A673 (cell line): ENCODE measurements at regions not wholly inside any gene's neighbourhood (a gene's known extent, or its start where the extent isn't known, plus 50 kb on each side); places are given as distances from the start of the nearest gene placed in this dataset.

Source experiments
- BruUV-seq: library from RNA; stranded (reverse); fragments of 400-500 nt; replicated peaks from 2 replicates; lab custom pipeline; 2021; lab: Mats Ljungman, UMichigan
- CTCF ChIA-PET: fragments of 300-600 bp; sonication (Branson Sonifier 250); formaldehyde crosslinking; loops from one replicate; lab custom pipeline; 2022; ENCODE audit warnings: antibody characterized with exemption; lab: Charles Lee
- POLR2A ChIA-PET: fragments of 300-600 bp; sonication (Branson Sonifier 250); formaldehyde crosslinking; loops from one replicate; lab custom pipeline; 2022; ENCODE audit warnings: antibody characterized with exemption; ENCODE audit not compliant: low non-redundant PET; lab: Charles Lee
- DNase-seq: peaks from one replicate; pipeline ENCODE4 v3.0.0-alpha.2; 2015; ENCODE audit warnings: low spot score
- H3K27ac ChIP-seq: fragments of 200-600 bp; sonication (generic); 2 replicates; pipeline ENCODE4 v1.5.1; 2016; ENCODE audit warnings: mixed run types, low read depth, mild to moderate bottlenecking, mixed read lengths, antibody characterized with exemption, low read length; ENCODE audit not compliant: poor library complexity, severe bottlenecking
- H3K27me3 ChIP-seq: fragments of 200-600 bp; sonication (generic); replicated peaks from 2 replicates; pipeline ENCODE4 v1.6.1; 2017; ENCODE audit warnings: mixed run types, low read depth, mild to moderate bottlenecking, mixed read lengths, antibody characterized with exemption, low read length; ENCODE audit not compliant: insufficient read depth, poor library complexity
- H3K36me3 ChIP-seq: fragments of 200-600 bp; sonication (generic); 2 replicates; pipeline ENCODE4 v1.6.1; 2016; ENCODE audit warnings: mixed run types, mild to moderate bottlenecking, mixed read lengths, antibody characterized with exemption, low read length; ENCODE audit not compliant: insufficient read depth, poor library complexity, severe bottlenecking
- H3K4me1 ChIP-seq: fragments of 200-600 bp; sonication (generic); 2 replicates; pipeline ENCODE4 v1.6.1; 2017; ENCODE audit warnings: mixed run types, mild to moderate bottlenecking, mixed read lengths, antibody characterized with exemption, low read length; ENCODE audit not compliant: insufficient read depth, poor library complexity, severe bottlenecking
- H3K4me3 ChIP-seq: fragments of 200-600 bp; sonication (generic); 2 replicates; pipeline ENCODE4 v1.5.1; 2016; ENCODE audit warnings: low read depth, mixed run types, mild to moderate bottlenecking, mixed read lengths, low read length; ENCODE audit not compliant: poor library complexity, severe bottlenecking
- H3K9me3 ChIP-seq: fragments of 200-600 bp; sonication (generic); 2 replicates; pipeline ENCODE4 v1.6.1; 2016; ENCODE audit warnings: mixed run types, low read depth, mild to moderate bottlenecking, mixed read lengths, antibody characterized with exemption, low read length; ENCODE audit not compliant: poor library complexity, severe bottlenecking
- EZH2 ChIP-seq: fragments of 200-600 bp; sonication (generic); IDR thresholded peaks from 2 replicates; pipeline ENCODE4 v1.6.1; 2017; ENCODE audit warnings: borderline replicate concordance, low read depth, mild to moderate bottlenecking, mixed read lengths, antibody characterized with exemption, low read length; ENCODE audit not compliant: poor library complexity, severe bottlenecking
- intact Hi-C: fragments of 100-400 bp; cut with micrococcal nuclease; formaldehyde crosslinking; loops from one replicate; pipeline ENCODE4 v1.10.0; 2022; ENCODE audit not compliant: unreplicated experiment
- TF ChIP-seq, protein P1 (sequence below): fragments of 300-800, 200-600 bp; sonication (generic); conservative IDR thresholded peaks from 2 replicates; pipeline ENCODE4 v1.5.1; 2017; ENCODE audit warnings: low read depth, mild to moderate bottlenecking, antibody characterized with exemption, low read length, moderate library complexity, mixed read lengths

DNA sequence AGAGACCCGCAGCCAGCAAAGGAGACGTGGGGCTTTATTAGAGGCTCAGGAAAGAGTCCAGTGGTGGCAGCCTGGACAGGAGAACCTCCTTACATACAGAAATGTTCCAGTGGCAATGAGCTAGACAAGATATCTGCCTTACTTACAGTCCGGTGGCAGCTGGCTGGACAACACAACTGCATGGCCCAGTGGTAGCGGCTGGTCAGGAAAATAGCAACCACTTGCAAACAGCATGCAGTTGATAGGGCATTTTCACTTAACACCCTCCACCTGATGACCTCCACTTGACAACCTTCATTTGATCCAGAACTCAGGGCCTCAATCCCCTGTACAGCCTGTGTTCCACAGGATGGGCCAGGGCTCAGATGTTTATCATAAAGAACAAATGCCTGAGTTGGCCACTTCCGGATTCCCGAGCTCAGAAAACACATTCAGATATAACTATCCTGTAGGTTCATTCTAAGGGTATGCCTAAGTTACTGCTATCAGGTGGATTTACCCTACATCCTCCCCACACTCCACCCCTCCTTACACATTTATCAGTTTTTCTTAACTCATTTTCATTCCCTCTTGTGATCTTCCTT lies 63.3 kb upstream of the ITPRID2 start:
- POLR2A ChIA-PET, result no interaction called here
- no TSS peak for BruUV-seq

DNA sequence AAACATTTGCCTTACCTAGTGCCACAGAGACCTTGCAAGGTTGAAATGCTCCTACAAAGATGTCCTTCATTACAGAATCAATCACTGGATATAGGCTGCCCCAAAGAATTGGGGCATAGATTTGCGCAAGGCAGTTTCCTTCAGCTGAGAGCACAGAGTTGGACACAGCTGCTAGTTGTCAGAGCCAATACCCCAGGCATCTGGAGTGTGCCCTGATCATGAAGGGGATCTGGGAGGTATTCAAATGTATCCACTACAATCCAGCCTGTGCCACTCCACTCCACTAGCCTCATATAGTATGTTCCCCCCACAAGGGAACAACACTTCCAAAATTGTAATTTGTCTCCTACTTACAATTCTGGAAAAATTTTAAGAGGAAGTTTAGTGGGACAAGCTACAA lies 62.3 kb upstream of the ITPRID2 start:
- CTCF ChIA-PET, result no interaction called here
- no peak for TF ChIP-seq EZH2
- TF ChIP-seq, protein P1, sequence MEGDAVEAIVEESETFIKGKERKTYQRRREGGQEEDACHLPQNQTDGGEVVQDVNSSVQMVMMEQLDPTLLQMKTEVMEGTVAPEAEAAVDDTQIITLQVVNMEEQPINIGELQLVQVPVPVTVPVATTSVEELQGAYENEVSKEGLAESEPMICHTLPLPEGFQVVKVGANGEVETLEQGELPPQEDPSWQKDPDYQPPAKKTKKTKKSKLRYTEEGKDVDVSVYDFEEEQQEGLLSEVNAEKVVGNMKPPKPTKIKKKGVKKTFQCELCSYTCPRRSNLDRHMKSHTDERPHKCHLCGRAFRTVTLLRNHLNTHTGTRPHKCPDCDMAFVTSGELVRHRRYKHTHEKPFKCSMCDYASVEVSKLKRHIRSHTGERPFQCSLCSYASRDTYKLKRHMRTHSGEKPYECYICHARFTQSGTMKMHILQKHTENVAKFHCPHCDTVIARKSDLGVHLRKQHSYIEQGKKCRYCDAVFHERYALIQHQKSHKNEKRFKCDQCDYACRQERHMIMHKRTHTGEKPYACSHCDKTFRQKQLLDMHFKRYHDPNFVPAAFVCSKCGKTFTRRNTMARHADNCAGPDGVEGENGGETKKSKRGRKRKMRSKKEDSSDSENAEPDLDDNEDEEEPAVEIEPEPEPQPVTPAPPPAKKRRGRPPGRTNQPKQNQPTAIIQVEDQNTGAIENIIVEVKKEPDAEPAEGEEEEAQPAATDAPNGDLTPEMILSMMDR, result no peak
- Histone ChIP-seq H3K9me3 (no peaks in the 10 kb centered on the region), H3K27me3 (no peaks in the 10 kb centered on the region), H3K4me1 (peaks cover 5% of the 10 kb centered on the region), H3K4me3 (no peak overlapping the region), H3K27ac (no peak overlapping the region), H3K36me3 (no peaks in the 10 kb centered on the region)
- POLR2A ChIA-PET, result no interaction called here
- BruUV-seq, result no TSS peak
- intact Hi-C loops, result no loop called here
- DNase-seq, result no peak

More for the DNA sequence above, 63.3 kb upstream of the ITPRID2 start:
- CTCF ChIA-PET, result no interaction called here
- Histone ChIP-seq H3K36me3 (no peaks in the 10 kb centered on the region), H3K27me3 (no peaks in the 10 kb centered on the region), H3K4me3 (no peak overlapping the region), H3K27ac (no peak overlapping the region), H3K4me1 (peaks cover 5% of the 10 kb centered on the region), H3K9me3 (no peaks in the 10 kb centered on the region)
- DNase-seq, result no peak
- intact Hi-C loops, result no loop called here
- no peak for TF ChIP-seq EZH2
- TF ChIP-seq, protein P1, result no peak

DNA sequence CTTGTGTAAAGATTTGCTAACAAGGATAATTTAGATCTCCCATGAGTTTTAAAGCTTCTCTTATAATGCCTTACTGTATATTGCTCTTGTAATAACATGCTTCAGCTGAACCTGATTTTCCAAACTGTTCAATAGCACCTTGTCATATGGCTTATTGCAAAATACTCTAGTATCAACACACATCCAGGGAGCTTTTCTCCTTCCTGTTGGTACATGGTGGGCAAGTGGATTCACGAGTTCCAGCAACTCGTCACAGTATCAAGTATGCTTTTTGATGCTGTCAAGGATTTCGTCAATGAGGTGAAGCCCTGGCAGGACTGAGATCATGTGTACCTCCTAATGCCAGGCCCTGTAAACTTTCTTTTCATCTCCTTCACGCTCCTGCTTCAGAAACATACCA lies 59.5 kb upstream of the ITPRID2 start:
- no peaks in the 10 kb centered on the region for H3K9me3 ChIP-seq
- TF ChIP-seq, protein P1, result no peak
- TF ChIP-seq EZH2, result no peak
- no peaks in the 10 kb centered on the region for H3K4me1 ChIP-seq
- no peaks in the 10 kb centered on the region for H3K36me3 ChIP-seq
- H3K4me3 ChIP-seq, result no peak overlapping the region
- ChIA-PET POLR2A (no interaction called here), CTCF (no interaction called here)
- no peak overlapping the region for H3K27ac ChIP-seq
- DNase-seq, result no peak
- H3K27me3 ChIP-seq, result no peaks in the 10 kb centered on the region
- no TSS peak for BruUV-seq
- intact Hi-C loops, result no loop called here
